GM19035 (cell line): ENCODE measurements at regions not wholly inside any gene's neighbourhood (a gene's known extent, or its start where the extent isn't known, plus 50 kb on each side); places are given as distances from the start of the nearest gene placed in this dataset.
"Not testable (repeated sequence)": the region's sequence is repeated elsewhere in the genome, so short reads cannot be mapped to it uniquely, and the experiment has no call there.

Experiments
- ATAC-seq: cut with Tn5 transposase; IDR thresholded peaks from one replicate; pipeline ENCODE4 v1.9.1; 2021; ENCODE audit not compliant: unreplicated experiment

GRCh38 chr15:96648866-96649265 is 318.4 kb downstream of the NR2F2 start:
- ATAC-seq, result no peak

GRCh38 chr15:96657096-96657495 is 326.6 kb downstream of the NR2F2 start:
- ATAC-seq, result no peak

- ATAC-seq, result not testable (repeated sequence)
Observed at GRCh38 chr15:96666979-96667378, 336.5 kb downstream of the NR2F2 start.

DNA sequence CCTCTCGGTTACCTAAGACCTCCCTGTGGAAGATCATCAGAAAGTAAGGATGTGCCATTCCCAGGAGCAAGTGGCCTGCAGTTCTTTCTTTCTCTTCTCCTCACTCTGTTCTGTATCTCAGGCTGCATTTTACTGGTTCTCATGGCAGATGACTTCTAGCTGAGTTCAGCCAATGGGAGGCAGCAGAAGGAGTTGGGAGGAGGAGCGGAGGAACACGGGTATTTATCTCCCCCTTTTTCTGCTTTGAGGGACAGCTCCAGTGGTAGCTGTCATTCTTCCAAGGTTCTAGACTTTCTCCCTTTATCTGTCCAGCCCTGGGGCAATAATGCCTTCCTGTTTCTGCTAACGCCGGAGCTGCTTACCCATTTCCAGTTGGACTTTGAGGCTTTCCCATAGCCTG is 339.9 kb downstream of the NR2F2 start:
- no peak for ATAC-seq

GRCh38 chr15:96672629-96673028 is 342.1 kb downstream of the NR2F2 start:
- no peak for ATAC-seq

DNA sequence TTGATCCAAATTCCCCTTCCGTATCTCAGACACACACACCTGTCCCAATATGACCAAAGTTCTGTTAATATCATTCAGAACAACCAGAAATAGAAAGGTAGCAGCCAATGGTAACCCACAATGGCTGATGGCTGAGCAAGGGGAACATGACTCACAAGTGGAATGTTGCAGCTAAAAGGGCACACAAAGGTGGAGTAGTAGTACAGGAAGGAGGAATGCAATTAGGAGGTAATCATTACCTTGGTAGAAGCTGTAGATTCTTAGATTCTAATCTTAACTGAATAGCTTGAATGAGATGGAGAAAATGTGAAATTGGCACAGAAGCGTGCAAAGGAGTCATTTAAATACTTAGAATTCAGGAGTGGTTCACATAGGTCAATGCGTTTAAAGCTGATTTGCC is 347.9 kb downstream of the NR2F2 start:
- ATAC-seq, result no peak

DNA sequence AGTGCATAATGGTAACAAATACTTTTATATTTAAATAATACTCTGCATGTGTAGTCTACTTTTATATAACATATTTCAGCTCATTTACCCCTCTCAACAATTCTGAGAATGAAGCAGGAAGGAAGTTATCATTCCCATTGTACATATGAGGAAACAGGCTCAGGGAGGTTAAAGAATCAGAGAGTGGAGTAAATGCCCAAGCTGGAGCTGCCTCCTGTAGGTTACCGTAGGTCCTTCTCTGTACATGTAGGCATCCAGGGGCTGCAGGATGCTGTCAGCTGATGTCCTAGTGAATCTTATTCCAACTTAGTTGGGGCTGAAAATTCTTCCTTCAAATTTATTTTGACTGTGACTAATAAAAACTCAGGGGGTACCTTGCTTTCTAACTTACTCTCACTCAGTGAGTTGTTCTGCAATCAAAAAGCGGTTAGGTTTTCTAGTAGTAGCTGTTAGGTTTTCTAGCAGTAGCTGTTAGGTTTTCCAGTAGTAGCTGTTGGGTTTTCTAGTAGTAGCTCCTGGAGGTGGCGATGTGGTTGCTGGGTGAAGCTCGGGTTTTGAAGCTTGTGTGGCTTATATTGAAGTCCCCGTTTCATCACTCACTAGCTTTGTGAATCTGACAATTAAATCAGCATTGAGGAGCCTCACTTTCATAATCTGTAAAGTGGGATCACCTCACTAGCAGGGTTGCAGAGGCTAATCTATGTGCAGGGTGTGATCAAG is 357.0 kb downstream of the NR2F2 start:
- no peak for ATAC-seq

DNA sequence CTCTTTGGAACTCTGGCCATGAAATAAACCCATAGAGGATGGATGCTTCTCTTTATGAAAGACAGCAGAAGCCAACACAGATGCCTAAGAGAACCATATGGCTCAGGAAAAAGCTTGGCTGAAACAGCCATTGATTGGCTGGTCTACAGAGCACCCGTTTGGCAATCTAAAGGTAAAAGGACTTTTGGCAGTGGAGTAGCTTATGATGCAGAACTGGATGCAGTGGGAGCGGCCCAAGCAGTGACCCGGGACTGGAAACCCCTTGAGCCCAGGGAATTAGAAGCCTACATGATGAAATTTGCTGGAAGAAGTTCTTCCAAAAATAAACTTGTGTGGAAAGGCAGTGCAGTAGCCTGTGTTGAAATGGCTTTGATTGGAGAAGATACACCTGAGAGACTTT is 360.2 kb downstream of the NR2F2 start:
- no peak for ATAC-seq

GRCh38 chr15:96692826-96693225 is 362.3 kb downstream of the NR2F2 start:
- ATAC-seq, result no peak

GRCh38 chr15:96693515-96693914 is 363.0 kb downstream of the NR2F2 start:
- ATAC-seq, result no peak

- ATAC-seq, result no peak
Observed at GRCh38 chr15:96693990-96694517, 363.6 kb downstream of the NR2F2 start.

DNA sequence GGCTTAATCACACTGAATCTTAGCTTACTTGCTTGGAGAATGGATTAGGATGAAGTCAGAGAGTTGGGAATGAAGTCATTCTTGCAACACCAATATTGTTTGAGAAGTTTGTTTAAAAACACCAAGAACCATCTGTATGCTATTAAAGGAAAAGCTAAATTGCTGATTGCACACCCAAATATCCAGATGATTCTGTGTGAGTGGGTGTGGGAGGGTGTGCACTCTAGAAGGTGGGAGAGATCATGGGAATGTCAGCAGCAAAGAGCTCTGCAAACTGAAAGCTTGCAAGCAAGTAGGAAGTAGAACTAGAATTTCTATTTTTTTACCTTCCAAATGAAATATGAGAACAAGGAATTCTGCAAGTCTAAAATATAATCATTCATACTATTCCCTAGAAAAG is 364.9 kb downstream of the NR2F2 start:
- ATAC-seq, result no peak

DNA sequence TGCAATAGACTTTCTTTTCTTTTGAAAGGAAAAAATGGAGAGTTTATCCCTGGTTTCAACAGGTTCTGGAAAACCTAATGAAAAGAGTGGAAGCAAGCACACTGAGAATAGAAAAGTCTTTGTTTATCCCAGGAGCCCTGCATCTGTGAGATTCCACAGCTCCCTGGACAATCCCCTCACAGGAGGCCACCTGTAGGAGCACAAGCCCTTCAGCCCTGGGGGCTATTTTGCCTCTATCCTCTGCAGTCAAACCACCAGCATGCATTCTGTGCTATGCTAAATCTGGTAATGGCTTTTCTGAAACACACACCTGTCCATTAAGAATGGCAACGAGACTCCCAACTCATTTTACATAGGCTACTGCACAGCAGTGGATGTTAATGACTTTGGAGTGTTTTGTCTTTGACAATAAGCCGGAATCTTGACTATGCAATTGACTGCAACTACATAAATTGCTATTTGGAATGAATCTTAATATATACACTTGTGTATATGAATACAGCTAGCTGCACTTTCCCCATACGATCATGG is 369.4 kb downstream of the NR2F2 start:
- no peak for ATAC-seq

DNA sequence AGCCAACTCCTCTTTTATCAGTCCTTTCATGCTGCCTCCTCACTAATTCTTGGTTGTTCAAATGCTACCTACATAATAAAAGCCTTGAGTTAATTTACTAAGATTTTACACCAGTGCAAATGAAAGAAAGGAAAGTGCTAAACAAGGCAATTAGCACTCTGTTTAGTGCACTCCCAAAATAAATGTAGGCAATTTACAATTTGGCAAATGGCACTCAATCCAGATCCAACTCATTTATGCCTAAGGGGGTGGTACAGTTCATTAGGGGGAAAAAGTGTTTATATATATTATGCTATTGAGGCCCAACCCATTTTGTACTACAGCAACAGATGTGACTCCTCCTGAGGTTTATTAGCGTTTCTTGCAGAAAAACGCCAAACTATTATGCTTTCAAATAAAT is 370.1 kb downstream of the NR2F2 start:
- ATAC-seq, result no peak

- no peak for ATAC-seq
Observed at GRCh38 chr15:96701443-96701842, 370.9 kb downstream of the NR2F2 start.

- no peak for ATAC-seq
Observed at GRCh38 chr15:96701877-96702276, 371.4 kb downstream of the NR2F2 start.

DNA sequence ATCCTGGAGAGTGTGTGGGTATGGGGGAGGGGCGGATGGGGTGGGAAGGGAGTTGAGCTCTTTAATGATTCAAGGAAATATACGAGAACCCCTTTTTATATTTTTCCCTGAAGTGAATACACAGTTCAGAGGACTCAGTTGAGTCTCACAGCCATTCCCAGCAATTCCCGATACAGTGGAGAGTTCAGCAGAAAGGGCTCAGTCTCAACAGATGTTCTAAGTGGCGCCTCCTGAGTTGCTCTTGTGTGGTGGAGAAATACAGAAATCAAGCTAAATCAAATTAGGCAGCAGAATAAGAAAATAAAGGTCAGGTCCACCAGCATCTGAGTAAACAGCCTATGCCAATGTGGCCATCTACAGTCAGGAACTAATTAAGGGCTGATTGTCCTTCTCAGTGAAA is 372.1 kb downstream of the NR2F2 start:
- ATAC-seq, result no peak

DNA sequence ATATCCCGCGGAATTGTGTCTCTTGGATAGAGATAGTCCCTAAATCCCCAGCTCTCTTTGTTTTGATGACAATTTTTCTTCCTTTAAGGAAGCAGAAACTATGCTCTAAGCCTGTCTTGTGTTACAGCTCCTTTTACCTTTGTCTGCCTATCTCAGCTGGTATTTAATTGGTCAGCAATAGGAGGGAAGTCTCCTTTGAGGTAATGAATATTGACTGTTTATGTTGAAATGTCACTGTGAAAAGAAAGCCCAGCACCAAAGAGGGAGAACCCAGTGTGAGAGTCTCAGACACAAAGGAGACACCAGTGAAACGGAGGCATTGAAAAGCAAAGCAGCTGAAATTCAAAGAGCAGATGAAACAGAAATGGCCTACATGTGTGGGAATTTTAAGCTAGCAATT is 372.6 kb downstream of the NR2F2 start:
- no peak for ATAC-seq

GRCh38 chr15:96703794-96704550 is 373.5 kb downstream of the NR2F2 start:
- no peak for ATAC-seq

DNA sequence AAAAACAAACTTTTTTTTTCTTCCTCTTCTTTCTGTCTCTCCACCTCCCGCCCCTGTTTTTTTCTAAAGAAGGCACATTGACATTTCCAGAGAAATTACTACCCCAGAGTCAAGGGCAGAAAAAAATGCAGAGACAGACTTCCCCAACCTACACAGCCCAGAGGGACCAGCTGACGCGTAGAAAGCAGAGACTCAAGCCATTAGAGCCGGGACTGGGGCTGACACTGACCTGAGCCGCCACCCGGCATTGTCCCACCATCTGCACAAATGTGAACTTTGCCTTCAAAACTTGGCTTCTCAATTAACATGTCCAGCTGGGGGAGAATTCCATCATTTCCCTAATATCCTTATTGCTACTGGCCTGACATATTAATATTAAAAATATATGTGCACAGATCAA is 385.6 kb downstream of the NR2F2 start:
- no peak for ATAC-seq

GRCh38 chr15:96716478-96716877 is 386.0 kb downstream of the NR2F2 start:
- no peak for ATAC-seq

DNA sequence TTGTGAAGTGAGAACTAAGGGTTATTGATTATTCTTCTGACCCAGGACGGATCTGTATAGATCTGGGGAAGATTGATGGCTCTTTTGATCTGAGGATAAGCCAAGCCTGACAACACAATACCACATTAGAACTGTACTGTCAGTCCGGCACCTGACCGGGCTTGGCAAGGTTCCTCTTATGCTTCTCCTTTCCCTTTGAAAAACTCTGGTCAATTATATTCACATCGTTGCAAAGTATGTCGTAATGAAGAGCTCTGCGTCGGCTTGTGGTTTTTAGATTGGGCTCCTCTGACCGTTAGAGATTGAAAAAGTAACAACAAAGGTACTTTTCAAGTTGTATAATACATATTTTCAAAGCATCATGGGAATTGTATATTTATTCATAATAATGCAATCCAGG is 389.8 kb downstream of the NR2F2 start:
- ATAC-seq, result no peak
